GM12892 (cell line): ENCODE measurements at regions not wholly inside any gene's neighbourhood (a gene's known extent, or its start where the extent isn't known, plus 50 kb on each side); places are given as distances from the start of the nearest gene placed in this dataset.
A peak's percentile ranks its signal among the peaks of the same experiment; 100 is the strongest.
"Not testable (repeated sequence)": the region's sequence is repeated elsewhere in the genome, so short reads cannot be mapped to it uniquely, and the experiment has no call there.

Experiments
- DNase-seq: peaks from one replicate; pipeline ENCODE4 v3.0.0; 2011; ENCODE audit not compliant: insufficient read length
- FAIRE-seq: peaks from 2 replicates; lab custom pipeline; 2011; peaks lifted over from hg19 to GRCh38; lab: Jason Lieb, UNC
- POLR2A ChIP-seq: IDR thresholded peaks from 2 replicates; pipeline ENCODE4 v1.6.1; 2011; ENCODE audit warnings: low read depth, low read length, control low read depth
- POLR2AphosphoS5 ChIP-seq: IDR thresholded peaks from 2 replicates; pipeline ENCODE4 v1.6.1; 2011; ENCODE audit warnings: low read depth, low read length, control low read depth
- TAF1 ChIP-seq: IDR thresholded peaks from 2 replicates; pipeline ENCODE4 v1.6.1; 2011; ENCODE audit warnings: low read depth, mild to moderate bottlenecking, control low read depth, low read length, borderline replicate concordance

- DNase-seq, result no peak
- FAIRE-seq, result no peak
- TF ChIP-seq POLR2AphosphoS5 (no peak), TAF1 (no peak), POLR2A (no peak)
These were observed 332.4 kb upstream of the DAB2 start for GRCh38 chr5:39757131-39757530.

GRCh38 chr5:39755986-39756385 is 331.2 kb upstream of the DAB2 start:
- TF ChIP-seq TAF1 (no peak), POLR2A (no peak), POLR2AphosphoS5 (no peak)
- DNase-seq (no peak), FAIRE-seq (no peak)

DNA sequence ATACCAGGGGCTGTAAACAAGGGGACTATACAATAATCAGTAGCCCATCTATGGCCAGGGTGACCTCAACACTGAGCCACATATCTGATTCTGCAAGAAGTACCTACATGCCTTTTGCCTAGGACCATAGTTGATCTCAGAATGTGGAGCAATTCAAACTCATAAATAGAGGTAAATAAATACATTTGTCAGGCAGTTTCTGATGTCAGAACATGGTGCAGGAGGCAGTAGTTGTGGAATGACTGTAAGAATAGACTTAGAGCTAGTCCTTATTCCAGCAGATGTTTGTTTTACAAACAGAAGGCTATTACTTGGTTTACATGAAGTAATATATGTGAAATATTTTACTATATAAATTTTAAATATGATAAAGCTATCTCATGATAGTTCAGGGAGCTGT is 330.7 kb upstream of the DAB2 start:
- TF ChIP-seq POLR2A (no peak), POLR2AphosphoS5 (no peak), TAF1 (no peak)
- DNase-seq (no peak), FAIRE-seq (no peak)

DNA sequence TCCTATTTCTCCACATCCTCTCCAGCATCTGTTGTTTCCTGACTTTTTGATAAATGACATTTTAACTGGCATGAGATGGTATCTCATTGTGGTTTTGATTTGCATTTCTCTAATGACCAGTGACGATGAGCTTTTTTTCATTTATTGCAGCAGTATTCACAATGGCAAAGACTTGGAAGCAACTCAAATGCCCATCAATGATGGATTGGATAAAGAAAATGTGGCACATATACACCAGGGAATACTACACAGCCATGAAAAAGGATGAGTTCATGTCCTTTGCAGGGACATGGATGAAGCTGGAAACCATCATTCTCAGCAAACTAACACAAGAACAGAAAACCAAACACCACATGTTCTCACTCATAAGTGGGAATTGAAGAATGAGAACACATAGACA is 329.0 kb upstream of the DAB2 start:
- DNase-seq, FAIRE-seq: not testable (repeated sequence)

GRCh38 chr5:39750661-39751060 is 325.9 kb upstream of the DAB2 start:
- TF ChIP-seq POLR2A, result no peak
- no peak for TF ChIP-seq TAF1
- no peak for TF ChIP-seq POLR2AphosphoS5
- FAIRE-seq, result no peak
- DNase-seq, result no peak

DNA sequence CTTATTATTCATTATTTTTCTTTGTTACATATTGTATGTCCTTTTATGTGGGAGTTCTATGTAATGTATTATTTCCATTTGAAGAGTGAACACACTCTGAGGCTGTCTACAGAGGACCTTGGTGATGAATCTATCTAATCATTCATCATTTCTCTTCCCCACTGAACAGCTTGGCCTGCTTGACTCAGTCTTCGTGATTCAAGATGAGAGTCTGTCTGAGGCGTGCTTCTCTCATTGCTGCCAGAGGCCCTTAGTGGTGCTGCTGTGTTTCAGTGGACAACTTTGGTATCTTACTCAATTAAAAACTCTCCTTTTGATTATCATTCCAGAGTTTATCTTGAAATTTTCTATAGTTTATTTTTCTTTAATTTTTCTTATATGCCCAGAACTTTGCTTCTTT is 318.1 kb upstream of the DAB2 start:
- TF ChIP-seq POLR2AphosphoS5, result no peak
- TF ChIP-seq POLR2A, result no peak
- no peak for TF ChIP-seq TAF1
- FAIRE-seq (no peak), DNase-seq (no peak)

- DNase-seq (no peak), FAIRE-seq (no peak)
- TF ChIP-seq POLR2AphosphoS5 (no peak), POLR2A (no peak), TAF1 (no peak)
These were observed 315.6 kb upstream of the DAB2 start for GRCh38 chr5:39740404-39740803.

DNA sequence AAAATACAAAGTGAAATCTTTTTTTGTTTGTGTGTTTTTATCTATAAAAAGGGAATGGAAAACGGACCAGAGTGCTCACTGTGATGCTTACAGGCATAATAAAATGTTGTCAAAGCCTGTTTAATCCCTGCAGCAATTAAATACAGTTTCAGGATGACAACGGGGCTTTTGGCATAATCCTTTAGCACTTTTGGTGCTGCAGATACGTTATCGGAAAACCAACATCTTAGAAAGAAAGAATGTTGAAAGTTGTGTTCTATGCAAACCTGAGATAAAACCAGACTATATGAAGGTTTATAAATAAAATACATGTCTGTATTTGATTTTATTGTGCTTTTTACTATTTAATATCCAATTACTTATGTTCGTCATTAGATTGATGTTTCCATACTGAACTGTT is 307.4 kb upstream of the DAB2 start:
- TF ChIP-seq TAF1 (no peak), POLR2AphosphoS5 (no peak), POLR2A (no peak)
- FAIRE-seq (no peak), DNase-seq (no peak)

DNA sequence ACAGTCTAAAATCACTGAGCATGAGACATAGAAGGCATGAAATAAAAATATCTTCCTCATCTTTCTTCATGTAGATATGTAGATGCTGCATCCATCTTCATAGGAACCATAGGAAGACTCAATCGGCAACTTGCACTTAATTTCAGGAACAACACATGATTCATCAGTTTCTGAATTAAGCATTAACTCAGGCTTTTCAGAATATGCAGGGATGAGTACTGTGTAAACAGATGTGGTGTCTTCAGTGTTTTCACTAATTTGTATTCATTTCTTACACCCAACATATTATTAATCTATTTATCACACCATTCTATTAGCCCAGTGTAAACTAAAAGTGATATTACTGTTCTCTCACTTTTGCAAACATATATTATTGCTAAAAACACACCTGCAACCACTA is 305.9 kb upstream of the DAB2 start:
- TF ChIP-seq TAF1 (no peak), POLR2AphosphoS5 (no peak), POLR2A (no peak)
- FAIRE-seq, result no peak
- no peak for DNase-seq

DNA sequence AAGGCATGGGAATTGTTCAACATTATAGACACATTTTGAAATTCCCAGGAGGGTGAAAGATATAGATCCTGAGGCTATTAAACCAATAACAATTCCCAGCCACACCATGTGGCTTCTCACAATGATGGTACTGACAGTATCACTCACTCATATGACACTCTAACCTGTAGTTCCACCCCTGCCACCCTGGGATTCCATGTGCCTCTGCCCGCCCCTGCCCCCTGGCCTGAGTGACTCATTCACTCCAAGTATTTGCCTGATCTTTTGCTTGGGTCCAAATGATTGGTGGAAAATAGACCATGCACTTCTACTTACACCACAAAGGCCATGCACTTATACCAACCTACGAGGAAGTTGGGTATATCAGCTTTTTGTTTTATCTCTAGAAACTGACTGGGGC is 305.2 kb upstream of the DAB2 start:
- TF ChIP-seq POLR2AphosphoS5 (no peak), TAF1 (no peak), POLR2A (no peak)
- FAIRE-seq, result no peak
- DNase-seq, result no peak

DNA sequence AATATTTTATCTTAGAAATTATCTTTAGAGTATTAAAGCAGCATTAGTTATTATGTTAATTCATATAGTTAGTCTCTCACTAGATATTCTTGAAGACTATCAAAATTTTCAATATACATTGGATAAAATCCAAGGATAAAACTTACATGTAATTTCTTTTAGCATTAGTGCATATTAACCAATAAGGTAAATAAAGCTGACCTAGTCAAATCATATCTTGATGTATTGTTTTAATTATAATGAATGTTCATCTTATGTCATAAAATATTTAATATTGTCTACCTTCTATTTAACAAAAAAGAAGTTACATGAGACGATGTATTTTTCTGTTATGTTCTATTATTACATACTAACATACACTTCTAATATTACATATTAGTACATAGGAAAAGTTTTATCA is 301.7 kb upstream of the DAB2 start:
- no peak for DNase-seq
- TF ChIP-seq POLR2A (no peak), POLR2AphosphoS5 (no peak), TAF1 (no peak)
- no peak for FAIRE-seq

DNA sequence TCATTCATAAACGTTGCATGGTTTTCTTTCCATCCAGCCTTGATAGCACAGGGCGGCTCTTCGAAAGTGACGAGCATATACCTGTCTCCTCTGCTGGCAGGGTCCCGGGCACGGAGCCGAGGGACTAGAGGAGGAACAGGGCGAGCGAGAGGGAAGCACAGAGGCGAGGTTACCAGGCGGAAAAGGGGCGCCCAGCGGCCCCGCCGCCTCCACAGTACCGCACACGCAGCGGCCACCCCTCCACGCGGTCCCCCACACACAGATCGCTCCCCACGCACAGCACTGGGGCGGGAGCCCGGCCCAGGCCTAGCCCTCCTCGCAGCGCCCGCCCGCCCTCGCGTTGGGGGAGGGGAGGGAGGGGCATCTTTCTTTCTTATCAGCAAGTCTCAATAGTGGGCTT is 296.6 kb upstream of the DAB2 start:
- TF ChIP-seq POLR2AphosphoS5 (no peak), POLR2A (no peak), TAF1 (no peak)
- FAIRE-seq, result no peak
- DNase-seq, result no peak

DNA sequence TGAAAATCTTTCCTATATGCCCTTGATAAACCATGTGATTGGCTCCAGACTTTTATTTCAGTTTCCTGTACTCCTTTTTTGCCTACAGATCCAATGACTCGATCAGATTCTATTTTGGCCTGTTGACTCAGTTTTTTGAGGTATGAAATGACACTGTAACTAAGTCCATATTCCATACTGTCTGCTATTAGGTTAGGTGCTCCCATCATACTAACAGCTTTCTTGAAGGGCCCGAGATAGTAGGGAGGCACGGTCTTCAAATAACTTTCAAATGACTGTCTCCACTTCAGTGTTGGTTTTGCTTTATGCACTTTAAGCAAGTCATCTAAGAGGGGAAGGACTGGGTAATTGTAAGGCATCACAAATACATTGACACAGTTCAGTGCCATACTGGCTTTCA is 295.4 kb upstream of the DAB2 start:
- no peak for DNase-seq
- TF ChIP-seq POLR2A (no peak), POLR2AphosphoS5 (no peak), TAF1 (no peak)
- peak; percentile 54 for FAIRE-seq
